ENCODE measurements at regions not wholly inside any gene's neighbourhood (a gene's known extent, or its start where the extent isn't known, plus 50 kb on each side); places are given as distances from the start of the nearest gene placed in this dataset.

- ChIA-PET POLR2A (no interaction called here), CTCF (interaction anchor here (1.3 to 1.9 kb wide), 2 partner anchors 77 to 151 kb away, joined by 5 to 7 read pairs; partner anchors contain the start of gene C1GALT1)
- Histone ChIP-seq H3K27me3 (replicated peaks; ENCODE audit: control insufficient read depth, insufficient read depth, low read length) (no peaks in the 10 kb centered on the region), H3K36me3 (ENCODE audit: control insufficient read depth, insufficient read depth, low read length) (no peaks in the 10 kb centered on the region; the same call in 1 of the 2 replicates), H3K4me1 (peaks cover 16% of the 10 kb centered on the region), H3K9me3 (no peaks in the 10 kb centered on the region), H3K4me3 (ENCODE audit: low read depth, low read length) (no peak overlapping the region)
- Mint-ChIP-seq H3K9me3 (ENCODE audit: unreplicated experiment) (no peaks in the 10 kb centered on the region), H3K27me3 (ENCODE audit: insufficient read depth, unreplicated experiment) (no peaks in the 10 kb centered on the region), H3K27ac (ENCODE audit: unreplicated experiment) (peak overlapping the region; percentile 28), H3K36me3 (ENCODE audit: insufficient read depth, unreplicated experiment) (peaks cover 5% of the 10 kb centered on the region), H3K4me3 (ENCODE audit: unreplicated experiment) (no peak overlapping the region), H3K4me1 (ENCODE audit: low read depth, unreplicated experiment) (peaks cover 29% of the 10 kb centered on the region)
- TF ChIP-seq CTCF (IDR thresholded peaks at IDR 0.05; ENCODE audit: insufficient read depth in 1 of 2, low read depth in 1 of 2, low read length in 1 of 2, severe bottlenecking in 1 of 2, unreplicated experiment in 1 of 2): no peak
- BruUV-seq (replicated peaks): no TSS peak
- intact Hi-C loops (cut with micrococcal nuclease; ENCODE audit: unreplicated experiment): loop anchor here (2.0 to 10.0 kb wide), 3 partner anchors 160 to 320 kb away; no protein-coding TSS in a partner anchor
- DNase-seq: no peak
These were observed 78.0 kb upstream of the C1GALT1 start for GRCh38 chr7:7104314-7104698.

- Mint-ChIP-seq H3K27me3 (ENCODE audit: insufficient read depth, unreplicated experiment) (no peaks in the 10 kb centered on the region), H3K36me3 (ENCODE audit: insufficient read depth, unreplicated experiment) (no peaks in the 10 kb centered on the region), H3K27ac (ENCODE audit: unreplicated experiment) (no peak overlapping the region), H3K9me3 (ENCODE audit: unreplicated experiment) (no peaks in the 10 kb centered on the region), H3K4me3 (ENCODE audit: unreplicated experiment) (no peak overlapping the region), H3K4me1 (ENCODE audit: low read depth, unreplicated experiment) (peaks cover 32% of the 10 kb centered on the region)
- no peak for DNase-seq
- CTCF ChIA-PET: no interaction called here
- H3K9me3 ChIP-seq: no peaks in the 10 kb centered on the region
- no peak overlapping the region for H3K4me3 ChIP-seq (ENCODE audit: low read depth, low read length)
- no peak for TF ChIP-seq CTCF (IDR thresholded peaks at IDR 0.05; ENCODE audit: insufficient read depth in 1 of 2, low read depth in 1 of 2, low read length in 1 of 2, severe bottlenecking in 1 of 2, unreplicated experiment in 1 of 2)
- peaks cover 12% of the 10 kb centered on the region for H3K4me1 ChIP-seq
- POLR2A ChIA-PET: no interaction called here
- intact Hi-C loops (cut with micrococcal nuclease; ENCODE audit: unreplicated experiment): loop anchor here (2.0 to 10.0 kb wide), 3 partner anchors 160 to 320 kb away; no protein-coding TSS in a partner anchor
- BruUV-seq (replicated peaks): no TSS peak
- no peaks in the 10 kb centered on the region; the same call in 1 of the 2 replicates for H3K36me3 ChIP-seq (ENCODE audit: control insufficient read depth, insufficient read depth, low read length)
- no peaks in the 10 kb centered on the region for H3K27me3 ChIP-seq (replicated peaks; ENCODE audit: control insufficient read depth, insufficient read depth, low read length)
These were observed 77.4 kb upstream of the C1GALT1 start for GRCh38 chr7:7104971-7105370.

DNA sequence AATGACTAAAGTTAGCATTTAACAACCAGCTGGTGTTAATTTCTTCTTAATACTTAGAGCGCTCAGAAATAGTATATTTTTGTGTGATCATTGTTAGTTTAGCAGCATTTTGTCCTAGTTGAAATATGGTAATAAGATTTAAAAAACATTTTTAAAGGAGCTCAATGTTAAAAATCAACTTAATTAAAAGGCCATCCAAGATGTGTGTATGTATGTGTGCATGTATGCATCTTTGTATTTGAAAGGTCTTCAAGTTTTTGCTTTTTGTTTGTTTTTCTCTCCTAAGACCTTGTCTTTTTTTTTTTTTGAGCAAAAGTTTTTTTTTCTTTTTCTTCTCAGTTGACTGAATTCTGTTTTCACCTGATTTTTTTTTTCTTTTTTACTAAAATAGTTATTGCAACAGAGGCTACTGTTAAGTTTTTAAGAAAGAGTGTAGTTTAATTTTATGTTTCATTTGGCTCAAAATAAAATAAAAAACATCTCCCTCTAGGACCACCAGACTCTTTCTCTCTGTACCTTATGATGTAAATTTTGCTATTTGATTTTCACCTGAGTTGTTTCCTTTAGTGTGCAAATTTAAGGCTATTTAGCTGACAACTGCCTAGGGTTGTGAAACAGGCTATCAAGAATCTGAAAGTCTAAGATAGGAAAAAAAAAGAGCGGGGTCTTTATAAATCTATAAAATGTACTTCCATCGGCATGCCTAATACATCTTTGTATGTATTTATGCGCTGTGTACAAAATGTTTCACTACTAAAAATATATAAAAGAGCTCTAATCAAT, 76.4 kb upstream of the C1GALT1 start:
- intact Hi-C loops (cut with micrococcal nuclease; ENCODE audit: unreplicated experiment): loop anchor here (2.0 to 10.0 kb wide), 2 partner anchors 159 to 319 kb away; no protein-coding TSS in a partner anchor
- Histone ChIP-seq H3K36me3 (ENCODE audit: control insufficient read depth, insufficient read depth, low read length) (no peaks in the 10 kb centered on the region; the same call in 1 of the 2 replicates), H3K27me3 (replicated peaks; ENCODE audit: control insufficient read depth, insufficient read depth, low read length) (no peaks in the 10 kb centered on the region), H3K4me3 (ENCODE audit: low read depth, low read length) (no peak overlapping the region), H3K9me3 (no peaks in the 10 kb centered on the region), H3K4me1 (peaks cover 2% of the 10 kb centered on the region; the same call in 1 of the 2 replicates)
- Mint-ChIP-seq H3K27ac (ENCODE audit: unreplicated experiment) (no peak overlapping the region), H3K9me3 (ENCODE audit: unreplicated experiment) (no peaks in the 10 kb centered on the region), H3K4me1 (ENCODE audit: low read depth, unreplicated experiment) (peaks cover 28% of the 10 kb centered on the region), H3K27me3 (ENCODE audit: insufficient read depth, unreplicated experiment) (no peaks in the 10 kb centered on the region), H3K36me3 (ENCODE audit: insufficient read depth, unreplicated experiment) (no peaks in the 10 kb centered on the region), H3K4me3 (ENCODE audit: unreplicated experiment) (no peak overlapping the region)
- TF ChIP-seq CTCF (IDR thresholded peaks at IDR 0.05; ENCODE audit: insufficient read depth in 1 of 2, low read depth in 1 of 2, low read length in 1 of 2, severe bottlenecking in 1 of 2, unreplicated experiment in 1 of 2): no peak
- ChIA-PET CTCF (no interaction called here), POLR2A (no interaction called here)
- no TSS peak for BruUV-seq (replicated peaks)
- no peak for DNase-seq
